Astrocyte (in vitro differentiated cells and primary cell): ENCODE measurements at regions not wholly inside any gene's neighbourhood (a gene's known extent, or its start where the extent isn't known, plus 50 kb on each side); places are given as distances from the start of the nearest gene placed in this dataset.

ENCODE experiments used
- CTCF ChIP-seq: IDR thresholded peaks from 2 replicates; pipeline ENCODE4 v1.5.1; 2011; ENCODE audit warnings: low read depth, mild to moderate bottlenecking, inconsistent platforms, low read length, moderate library complexity; ENCODE audit not compliant: insufficient read depth
- EZH2 ChIP-seq: IDR thresholded peaks from 2 replicates; pipeline ENCODE4 v1.6.1; 2012; ENCODE audit warnings: mild to moderate bottlenecking, low read length, inconsistent platforms; ENCODE audit not compliant: insufficient read depth

GRCh38 chr6:44543664-44544063 lies 156.2 kb downstream of the CDC5L start:
- TF ChIP-seq CTCF (no peak), EZH2 (no peak)
